ENCODE measurements at regions not wholly inside any gene's neighbourhood (a gene's known extent, or its start where the extent isn't known, plus 50 kb on each side); places are given as distances from the start of the nearest gene placed in this dataset.

GRCh38 chr7:136555933-136556332 is 312.5 kb upstream of the CHRM2 start:
- dilution Hi-C loops (cut with HindIII; ENCODE audit: low sequenced_read_pairs, unreplicated experiment) = no loop called here
- intact Hi-C loops (cut with micrococcal nuclease) = no loop called here
- Histone ChIP-seq H4K20me1 (ENCODE audit: insufficient read depth, low read length) (no peaks in the 10 kb centered on the region), H3K9me1 (ENCODE audit: insufficient read depth, low read length) (no peaks in the 10 kb centered on the region), H4K5ac (ENCODE audit: low read depth, low read length) (no peak overlapping the region), H3K27ac (ENCODE audit: insufficient read depth, low read length) (no peak overlapping the region), H2BK5ac (ENCODE audit: low read depth, low read length, poor library complexity, severe bottlenecking) (no peak overlapping the region), H2AK9ac (replicated peaks; ENCODE audit: low read depth, low read length, poor library complexity) (no peak overlapping the region), H3K4ac (ENCODE audit: low read depth, low read length) (no peak overlapping the region), H3K4me1 (ENCODE audit: control insufficient read depth, insufficient read depth, low read length) (no peaks in the 10 kb centered on the region), H3K4me3 (ENCODE audit: insufficient read depth, low read depth, low read length) (no peak overlapping the region), H4K8ac (ENCODE audit: low read depth in 2 of 2, low read length in 2 of 2) (no peak overlapping the region), H2AFZ (replicated peaks; ENCODE audit: low read length, poor library complexity) (no peak overlapping the region), H3K23ac (ENCODE audit: low read depth, low read length) (no peak overlapping the region), H2BK15ac (ENCODE audit: low read depth, low read length) (no peak overlapping the region), H3K56ac (ENCODE audit: extremely low read depth, insufficient read depth, low read length) (no peak overlapping the region), H3K14ac (replicated peaks; ENCODE audit: low read depth, low read length) (no peak overlapping the region), H3K18ac (ENCODE audit: low read depth, low read length) (no peak overlapping the region), H2AK5ac (ENCODE audit: low read depth, low read length) (no peak overlapping the region), H3K9ac (ENCODE audit: low read depth, low read length) (no peak overlapping the region), H3K36me3 (ENCODE audit: control insufficient read depth, insufficient read depth, low read length) (no peaks in the 10 kb centered on the region), H3K4me2 (ENCODE audit: low read depth, low read length) (no peak overlapping the region), H2BK20ac (ENCODE audit: low read depth, low read length) (no peak overlapping the region), H2BK120ac (ENCODE audit: low read depth, low read length) (no peak overlapping the region), H4K91ac (ENCODE audit: insufficient read depth, low read depth, low read length) (no peak overlapping the region), H3K27me3 (ENCODE audit: control insufficient read depth, insufficient read depth, low read length) (no peaks in the 10 kb centered on the region), H3K79me1 (ENCODE audit: low read depth in 1 of 2, low read length in 2 of 2) (no peaks in the 10 kb centered on the region), H3K9me3 (ENCODE audit: control insufficient read depth, insufficient read depth, low read length) (no peaks in the 10 kb centered on the region)
- CTCF ChIA-PET = no interaction called here
- ATAC-seq (ENCODE audit: low read depth) (no peak), DNase-seq (no peak)
- BruUV-seq (replicated peaks) = no TSS peak
- POLR2A ChIA-PET (ENCODE audit: unreplicated experiment) = no interaction called here
- in situ Hi-C loops (cut with MboI; ENCODE audit: low sequenced_read_pairs) = no loop called here
- TF ChIP-seq USF2 (IDR thresholded peaks at IDR 0.05; ENCODE audit: low read depth, low read length) = no peak
- TF ChIP-seq FOS (IDR thresholded peaks at IDR 0.05; ENCODE audit: low read depth, low read length) = no peak
- TF ChIP-seq BHLHE40 (IDR thresholded peaks at IDR 0.05; ENCODE audit: low read depth, low read length) = no peak
- TF ChIP-seq NFE2L2 (IDR thresholded peaks at IDR 0.05; ENCODE audit: low read depth, low read length) = no peak
- TF ChIP-seq POLR2A (IDR thresholded peaks at IDR 0.05; ENCODE audit: low read depth, low read length) = no peak
- TF ChIP-seq, protein P1, sequence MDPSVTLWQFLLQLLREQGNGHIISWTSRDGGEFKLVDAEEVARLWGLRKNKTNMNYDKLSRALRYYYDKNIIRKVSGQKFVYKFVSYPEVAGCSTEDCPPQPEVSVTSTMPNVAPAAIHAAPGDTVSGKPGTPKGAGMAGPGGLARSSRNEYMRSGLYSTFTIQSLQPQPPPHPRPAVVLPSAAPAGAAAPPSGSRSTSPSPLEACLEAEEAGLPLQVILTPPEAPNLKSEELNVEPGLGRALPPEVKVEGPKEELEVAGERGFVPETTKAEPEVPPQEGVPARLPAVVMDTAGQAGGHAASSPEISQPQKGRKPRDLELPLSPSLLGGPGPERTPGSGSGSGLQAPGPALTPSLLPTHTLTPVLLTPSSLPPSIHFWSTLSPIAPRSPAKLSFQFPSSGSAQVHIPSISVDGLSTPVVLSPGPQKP (IDR thresholded peaks at IDR 0.05; ENCODE audit: borderline replicate concordance, low read depth, low read length) = no peak
- TF ChIP-seq, protein P2, sequence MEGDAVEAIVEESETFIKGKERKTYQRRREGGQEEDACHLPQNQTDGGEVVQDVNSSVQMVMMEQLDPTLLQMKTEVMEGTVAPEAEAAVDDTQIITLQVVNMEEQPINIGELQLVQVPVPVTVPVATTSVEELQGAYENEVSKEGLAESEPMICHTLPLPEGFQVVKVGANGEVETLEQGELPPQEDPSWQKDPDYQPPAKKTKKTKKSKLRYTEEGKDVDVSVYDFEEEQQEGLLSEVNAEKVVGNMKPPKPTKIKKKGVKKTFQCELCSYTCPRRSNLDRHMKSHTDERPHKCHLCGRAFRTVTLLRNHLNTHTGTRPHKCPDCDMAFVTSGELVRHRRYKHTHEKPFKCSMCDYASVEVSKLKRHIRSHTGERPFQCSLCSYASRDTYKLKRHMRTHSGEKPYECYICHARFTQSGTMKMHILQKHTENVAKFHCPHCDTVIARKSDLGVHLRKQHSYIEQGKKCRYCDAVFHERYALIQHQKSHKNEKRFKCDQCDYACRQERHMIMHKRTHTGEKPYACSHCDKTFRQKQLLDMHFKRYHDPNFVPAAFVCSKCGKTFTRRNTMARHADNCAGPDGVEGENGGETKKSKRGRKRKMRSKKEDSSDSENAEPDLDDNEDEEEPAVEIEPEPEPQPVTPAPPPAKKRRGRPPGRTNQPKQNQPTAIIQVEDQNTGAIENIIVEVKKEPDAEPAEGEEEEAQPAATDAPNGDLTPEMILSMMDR (conservative IDR thresholded peaks at IDR 0.05; ENCODE audit: low read depth, low read length) = no peak
- no peak for TF ChIP-seq MXI1 (IDR thresholded peaks at IDR 0.05; ENCODE audit: borderline replicate concordance, low read depth, low read length)
- no peak for TF ChIP-seq CHD1 (IDR thresholded peaks at IDR 0.05; ENCODE audit: low read depth, low read length)
- no peak for TF ChIP-seq RFX5 (IDR thresholded peaks at IDR 0.05; ENCODE audit: low read depth, low read length)
- no CpG with 5 or more reads among the region's 5 CpGs for WGBS, 2 experiments (ENCODE audit: extremely low coverage in 2 of 2, insufficient read length in 1 of 2)
